ENCODE measurements at regions not wholly inside any gene's neighbourhood (a gene's known extent, or its start where the extent isn't known, plus 50 kb on each side); places are given as distances from the start of the nearest gene placed in this dataset.

GRCh38 chr6:98200084-98200483 is 634.3 kb upstream of the POU3F2 start:
- DNase-seq, result no peak
- no peaks in the 10 kb centered on the region for H3K36me3 Mint-ChIP-seq (ENCODE audit: unreplicated experiment)
- no peaks in the 10 kb centered on the region for H3K27me3 Mint-ChIP-seq (ENCODE audit: unreplicated experiment)
- H3K27ac Mint-ChIP-seq (ENCODE audit: unreplicated experiment), result no peak overlapping the region
- H3K4me3 Mint-ChIP-seq (ENCODE audit: unreplicated experiment), result no peak overlapping the region
- peaks cover 5% of the 10 kb centered on the region for H3K4me1 Mint-ChIP-seq (ENCODE audit: low read depth, unreplicated experiment)
- no peaks in the 10 kb centered on the region for H3K9me3 Mint-ChIP-seq (ENCODE audit: unreplicated experiment)
- no peak for TF ChIP-seq CTCF (IDR thresholded peaks at IDR 0.05; ENCODE audit: partially characterized antibody, unreplicated experiment)

- Mint-ChIP-seq H3K9me3 (ENCODE audit: unreplicated experiment) (peaks cover 2% of the 10 kb centered on the region), H3K4me1 (ENCODE audit: low read depth, unreplicated experiment) (peaks cover 5% of the 10 kb centered on the region), H3K4me3 (ENCODE audit: unreplicated experiment) (no peak overlapping the region), H3K27me3 (ENCODE audit: unreplicated experiment) (no peaks in the 10 kb centered on the region), H3K36me3 (ENCODE audit: unreplicated experiment) (no peaks in the 10 kb centered on the region), H3K27ac (ENCODE audit: unreplicated experiment) (no peak overlapping the region)
- DNase-seq, result no peak
- no peak for TF ChIP-seq CTCF (IDR thresholded peaks at IDR 0.05; ENCODE audit: partially characterized antibody, unreplicated experiment)
These were observed 631.1 kb upstream of the POU3F2 start for GRCh38 chr6:98203170-98203806.

GRCh38 chr6:98212468-98212867 is 621.9 kb upstream of the POU3F2 start:
- TF ChIP-seq CTCF (IDR thresholded peaks at IDR 0.05; ENCODE audit: partially characterized antibody, unreplicated experiment), result no peak
- H3K4me1 Mint-ChIP-seq (ENCODE audit: low read depth, unreplicated experiment), result no peaks in the 10 kb centered on the region
- DNase-seq, result no peak
- no peak overlapping the region for H3K4me3 Mint-ChIP-seq (ENCODE audit: unreplicated experiment)
- no peaks in the 10 kb centered on the region for H3K36me3 Mint-ChIP-seq (ENCODE audit: unreplicated experiment)
- H3K27ac Mint-ChIP-seq (ENCODE audit: unreplicated experiment), result no peak overlapping the region
- no peaks in the 10 kb centered on the region for H3K9me3 Mint-ChIP-seq (ENCODE audit: unreplicated experiment)
- no peaks in the 10 kb centered on the region for H3K27me3 Mint-ChIP-seq (ENCODE audit: unreplicated experiment)

GRCh38 chr6:98215531-98215930 is 618.8 kb upstream of the POU3F2 start:
- Mint-ChIP-seq H3K4me1 (ENCODE audit: low read depth, unreplicated experiment) (no peaks in the 10 kb centered on the region), H3K27ac (ENCODE audit: unreplicated experiment) (no peak overlapping the region)

More at GRCh38 chr6:98215531-98215930, 618.8 kb upstream of the POU3F2 start:
- H3K27me3 Mint-ChIP-seq (ENCODE audit: unreplicated experiment), result no peaks in the 10 kb centered on the region
- no peak for TF ChIP-seq CTCF (IDR thresholded peaks at IDR 0.05; ENCODE audit: partially characterized antibody, unreplicated experiment)
- no peak for DNase-seq
- H3K36me3 Mint-ChIP-seq (ENCODE audit: unreplicated experiment), result no peaks in the 10 kb centered on the region
- H3K4me3 Mint-ChIP-seq (ENCODE audit: unreplicated experiment), result no peak overlapping the region
- no peaks in the 10 kb centered on the region for H3K9me3 Mint-ChIP-seq (ENCODE audit: unreplicated experiment)

Data from glutamatergic neuron (in vitro differentiated cells).